HepG2 (cell line): ENCODE measurements at regions not wholly inside any gene's neighbourhood (a gene's known extent, or its start where the extent isn't known, plus 50 kb on each side); places are given as distances from the start of the nearest gene placed in this dataset.

Source experiments
- ATAC-seq: fragments of 200-7000 bp; cut with Tn5 transposase; 3 replicates; pipeline ENCODE4 v1.9.1; 2020; ENCODE audit warnings: mild to moderate bottlenecking, moderate library complexity
- BruUV-seq: library from RNA; stranded (reverse); fragments of 400-500 nt; replicated peaks from 2 replicates; lab custom pipeline; 2021; lab: Mats Ljungman, UMichigan
- CTCF ChIA-PET: fragments of 300-600 bp; formaldehyde crosslinking; extraction: SDS; loops from one replicate; lab custom pipeline; 2021; ENCODE audit warnings: low total read pairs, inconsistent platforms, low intra/inter-chr PET ratio; lab: Yijun Ruan, JAX
- POLR2A ChIA-PET: fragments of 350-600 bp; sonication (Branson Sonifier 250); formaldehyde crosslinking; loops from one replicate; lab custom pipeline; 2020; ENCODE audit warnings: antibody characterized with exemption, inconsistent platforms; lab: Yijun Ruan, JAX
- DNase-seq: peaks from one replicate; pipeline ENCODE4 v3.0.0-alpha.2; 2015; ENCODE audit warnings: low spot score
- FAIRE-seq: peaks from 3 replicates; lab custom pipeline; 2011; peaks lifted over from hg19 to GRCh38; lab: Jason Lieb, UNC
- H2AFZ ChIP-seq: one replicate; pipeline ENCODE4 v1.6.1; 2011; ENCODE audit warnings: low read length, inconsistent platforms
- H3K27ac ChIP-seq: fragments of 300-600 bp; 3 replicates; pipeline ENCODE4 v1.8.0; 2011; ENCODE audit warnings: mixed run types, mild to moderate bottlenecking, mixed read lengths, low read length, inconsistent platforms; ENCODE audit not compliant: insufficient read depth; ENCODE audit errors: extremely low read length
- H3K27me3 ChIP-seq, 2 experiments: fragments of 200-600 bp in 1 of 2; 2 replicates in 1 of 2; 3 replicates in 1 of 2; pipeline versions ENCODE4 v1.6.0 to v1.8.0; 2011; ENCODE audit warnings: low read length in 2 of 2, mild to moderate bottlenecking in 2 of 2, moderate library complexity in 2 of 2, inconsistent platforms in 1 of 2; ENCODE audit not compliant: insufficient read depth in 2 of 2, control insufficient read depth in 1 of 2
- H3K36me3 ChIP-seq, 2 experiments: fragments of 200-600 bp in 1 of 2; replicated peaks in 1 of 2; 2 replicates in 1 of 2; 3 replicates in 1 of 2; pipeline versions ENCODE4 v1.5.1 to v1.8.0; 2011; ENCODE audit warnings: low read length in 2 of 2, inconsistent platforms in 1 of 2; ENCODE audit not compliant: insufficient read depth in 2 of 2, control insufficient read depth in 1 of 2
- H3K4me1 ChIP-seq: 2 replicates; pipeline ENCODE4 v1.5.1; 2012; ENCODE audit warnings: low read length, inconsistent platforms; ENCODE audit not compliant: insufficient read depth
- H3K4me2 ChIP-seq: 2 replicates; pipeline ENCODE4 v1.6.0; 2011; ENCODE audit warnings: low read depth, low read length, inconsistent platforms
- H3K4me3 ChIP-seq, 3 experiments: fragments of 200-600 bp in 1 of 3; sonication (generic), shearing (Covaris generic) in 1 of 3; replicated peaks in 1 of 3; 2 replicates each; pipeline ENCODE4 v1.5.1; 2011 to 2016; ENCODE audit warnings: low read length in 3 of 3, inconsistent platforms in 2 of 3, low read depth in 2 of 3, mild to moderate bottlenecking in 2 of 3, control low read depth in 1 of 3, mixed read lengths in 1 of 3; ENCODE audit not compliant: insufficient read depth in 1 of 3
- H3K79me2 ChIP-seq: one replicate; pipeline ENCODE4 v1.6.1; 2011; ENCODE audit warnings: low read length, inconsistent platforms; ENCODE audit not compliant: insufficient read depth
- H3K9ac ChIP-seq: 2 replicates; pipeline ENCODE4 v1.6.0; 2011; ENCODE audit warnings: mild to moderate bottlenecking, low read depth, low read length, inconsistent platforms; ENCODE audit not compliant: insufficient read depth
- H3K9me3 ChIP-seq: 2 replicates; pipeline ENCODE4 v1.5.1; 2012; ENCODE audit warnings: mild to moderate bottlenecking, low read length
- H4K20me1 ChIP-seq: 2 replicates; pipeline ENCODE4 v1.6.0; 2011; ENCODE audit warnings: inconsistent platforms, mild to moderate bottlenecking, low read length, moderate library complexity; ENCODE audit not compliant: insufficient read depth
- CENPT ChIP-seq: sonication (generic); formaldehyde crosslinking; IDR thresholded peaks from 2 replicates; pipeline ENCODE4 v1.8.0; 2022; ENCODE audit warnings: low read depth, mild to moderate bottlenecking, moderate library complexity, missing genetic modification reagents
- HNRNPLL ChIP-seq: fragments of 200-400 bp; formaldehyde crosslinking; IDR thresholded peaks from 2 replicates; pipeline ENCODE4 v1.6.1; 2017; ENCODE audit warnings: mild to moderate bottlenecking, low read depth, low read length; ENCODE audit not compliant: poor library complexity, severe bottlenecking
- MED8 ChIP-seq: sonication (generic); formaldehyde crosslinking; IDR thresholded peaks from 2 replicates; pipeline ENCODE4 v1.8.1; 2023; ENCODE audit warnings: mild to moderate bottlenecking, missing genetic modification reagents; ENCODE audit not compliant: insufficient replicate concordance
- PHF20 ChIP-seq: sonication (generic); formaldehyde crosslinking; IDR thresholded peaks from 2 replicates; pipeline ENCODE4 v1.5.0; 2020; ENCODE audit warnings: mild to moderate bottlenecking, missing genetic modification reagents
- PLRG1 ChIP-seq: fragments of 450-650 bp; conservative IDR thresholded peaks from 2 replicates; pipeline ENCODE4 v1.6.1; 2016
- RBFOX2 ChIP-seq: fragments of 200-400 bp; formaldehyde crosslinking; IDR thresholded peaks from 2 replicates; pipeline ENCODE4 v1.6.1; 2017; ENCODE audit warnings: low read depth, mild to moderate bottlenecking, low read length
- TP53 ChIP-seq: sonication (generic); formaldehyde crosslinking; conservative IDR thresholded peaks from 2 replicates; pipeline ENCODE4 v1.4.0; 2020; ENCODE audit warnings: missing genetic modification reagents
- ZNF124 ChIP-seq: sonication (generic); formaldehyde crosslinking; IDR thresholded peaks from 2 replicates; pipeline ENCODE4 v1.4.0; 2020; ENCODE audit warnings: missing genetic modification reagents
- ZNF3 ChIP-seq: IDR thresholded peaks from 2 replicates; pipeline ENCODE4 v1.7.0; 2017; ENCODE audit warnings: inconsistent platforms
- ZNF383 ChIP-seq: sonication (generic); formaldehyde crosslinking; IDR thresholded peaks from 2 replicates; pipeline ENCODE4 v1.4.0; 2020; ENCODE audit warnings: missing genetic modification reagents, mild to moderate bottlenecking, borderline replicate concordance
- ZNF605 ChIP-seq: sonication (generic); formaldehyde crosslinking; IDR thresholded peaks from 2 replicates; pipeline ENCODE4 v1.8.0; 2022; ENCODE audit warnings: mild to moderate bottlenecking, missing genetic modification reagents
- ZNF660 ChIP-seq: sonication (generic); formaldehyde crosslinking; IDR thresholded peaks from 2 replicates; pipeline ENCODE4 v1.5.1; 2020; ENCODE audit warnings: mild to moderate bottlenecking, low read depth, missing genetic modification reagents, borderline replicate concordance
- ZNF781 ChIP-seq: sonication (generic); formaldehyde crosslinking; IDR thresholded peaks from 2 replicates; pipeline ENCODE4 v1.5.1; 2020; ENCODE audit warnings: borderline replicate concordance, mild to moderate bottlenecking, missing genetic modification reagents; ENCODE audit errors: not compliant biosample characterization
- ZSCAN12 ChIP-seq: sonication (generic); formaldehyde crosslinking; IDR thresholded peaks from 2 replicates; pipeline ENCODE4 v1.9.0; 2021; ENCODE audit warnings: mild to moderate bottlenecking, missing genetic modification reagents
- WGBS: methylation state at CpG from one replicate; pipeline ENCODE4 v1.1.6; 2017; ENCODE audit warnings: low lambda C conversion rate; 5-methylcytosine and 5-hydroxymethylcytosine counted together
- in situ Hi-C: cut with HindIII; loops from 2 replicates; pipeline ENCODE4 v1.10.0; 2017; ENCODE audit warnings: low pct_unique_long_range_greater_than_20kb; ENCODE audit not compliant: extremely low pct_ligation_motif_present
- intact Hi-C: fragments of 100-400 bp; cut with micrococcal nuclease; formaldehyde crosslinking; loops from one replicate; pipeline ENCODE4 v1.10.0; 2022; ENCODE audit not compliant: unreplicated experiment
- TF ChIP-seq, protein P1 (sequence below): sonication (generic); formaldehyde crosslinking; conservative IDR thresholded peaks from 2 replicates; pipeline ENCODE4 v1.8.0; 2022; ENCODE audit warnings: mild to moderate bottlenecking, moderate library complexity, missing genetic modification reagents
- TF ChIP-seq, protein P2 (sequence below): sonication (generic); formaldehyde crosslinking; IDR thresholded peaks from 2 replicates; pipeline ENCODE4 v1.8.0; 2022; ENCODE audit warnings: mild to moderate bottlenecking, missing genetic modification reagents

- in situ Hi-C loops (no loop called here), intact Hi-C loops (no loop called here)
- Histone ChIP-seq H3K79me2 (no peaks in the 10 kb centered on the region), H3K27me3 (peaks cover under 1 to 32% of the 10 kb centered on the region in 2 experiments; a peak in 3 of 5 replicates), H2AFZ (no peak overlapping the region), H3K4me3 (no peak overlapping the region), H3K27ac (no peak overlapping the region), H3K36me3 (no peaks in the 10 kb centered on the region), H3K4me2 (no peak overlapping the region), H3K4me1 (no peaks in the 10 kb centered on the region), H3K9ac (no peak overlapping the region), H4K20me1 (no peaks in the 10 kb centered on the region), H3K9me3 (no peaks in the 10 kb centered on the region)
- ATAC-seq (no peak), FAIRE-seq (no peak), DNase-seq (no peak)
- ChIA-PET CTCF (no interaction called here), POLR2A (no interaction called here)
- TF ChIP-seq, protein P1, sequence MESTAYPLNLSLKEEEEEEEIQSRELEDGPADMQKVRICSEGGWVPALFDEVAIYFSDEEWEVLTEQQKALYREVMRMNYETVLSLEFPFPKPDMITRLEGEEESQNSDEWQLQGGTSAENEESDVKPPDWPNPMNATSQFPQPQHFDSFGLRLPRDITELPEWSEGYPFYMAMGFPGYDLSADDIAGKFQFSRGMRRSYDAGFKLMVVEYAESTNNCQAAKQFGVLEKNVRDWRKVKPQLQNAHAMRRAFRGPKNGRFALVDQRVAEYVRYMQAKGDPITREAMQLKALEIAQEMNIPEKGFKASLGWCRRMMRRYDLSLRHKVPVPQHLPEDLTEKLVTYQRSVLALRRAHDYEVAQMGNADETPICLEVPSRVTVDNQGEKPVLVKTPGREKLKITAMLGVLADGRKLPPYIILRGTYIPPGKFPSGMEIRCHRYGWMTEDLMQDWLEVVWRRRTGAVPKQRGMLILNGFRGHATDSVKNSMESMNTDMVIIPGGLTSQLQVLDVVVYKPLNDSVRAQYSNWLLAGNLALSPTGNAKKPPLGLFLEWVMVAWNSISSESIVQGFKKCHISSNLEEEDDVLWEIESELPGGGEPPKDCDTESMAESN (CRISPR knock-in tag): no peak
- TF ChIP-seq RBFOX2: no peak
- 2% methylated on average over 7 of the region's 7 CpGs for WGBS
- BruUV-seq: no TSS peak
Observed at GRCh38 chr10:78115135-78115853, 81.6 kb downstream of the RPS24 start.

DNA sequence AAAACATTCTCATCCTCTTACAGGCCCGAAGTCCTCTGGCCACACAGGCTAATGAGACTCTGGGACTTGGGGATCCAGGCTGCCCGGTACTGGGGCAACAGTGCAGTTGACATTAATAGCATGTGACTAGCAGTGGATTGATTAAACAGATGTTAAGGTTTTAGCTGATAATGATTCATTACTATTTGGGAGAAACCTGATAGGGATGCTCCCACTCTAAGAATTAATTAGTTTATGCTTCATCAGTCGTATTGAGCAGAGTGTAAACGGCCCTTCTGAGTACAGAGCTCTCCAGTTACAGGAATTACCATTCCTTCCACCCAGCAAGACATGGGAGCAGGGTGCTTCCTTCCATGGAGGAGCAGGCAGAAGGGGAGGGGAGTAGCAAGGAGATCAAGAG is 82.7 kb downstream of the RPS24 start:
- BruUV-seq: no TSS peak
- Histone ChIP-seq H4K20me1 (no peaks in the 10 kb centered on the region), H3K36me3 (no peaks in the 10 kb centered on the region), H3K4me2 (no peak overlapping the region), H3K4me1 (no peaks in the 10 kb centered on the region), H3K4me3 (no peak overlapping the region), H3K9me3 (no peaks in the 10 kb centered on the region), H2AFZ (no peak overlapping the region), H3K9ac (no peak overlapping the region), H3K27me3 (peaks cover 0 to 32% of the 10 kb centered on the region in 2 experiments; a peak in 2 of 5 replicates), H3K79me2 (no peaks in the 10 kb centered on the region), H3K27ac (no peak overlapping the region)
- ChIA-PET POLR2A (no interaction called here), CTCF (no interaction called here)
- intact Hi-C loops: no loop called here
- in situ Hi-C loops: no loop called here
- DNase-seq (no peak), FAIRE-seq (no peak), ATAC-seq (no peak)
- WGBS: 21% methylated on average over 4 of the region's 4 CpGs
- no peak for TF ChIP-seq ZSCAN12 (CRISPR knock-in tag)
- no peak for TF ChIP-seq ZNF124
- TF ChIP-seq CENPT (CRISPR knock-in tag): no peak
- TF ChIP-seq, protein P2, sequence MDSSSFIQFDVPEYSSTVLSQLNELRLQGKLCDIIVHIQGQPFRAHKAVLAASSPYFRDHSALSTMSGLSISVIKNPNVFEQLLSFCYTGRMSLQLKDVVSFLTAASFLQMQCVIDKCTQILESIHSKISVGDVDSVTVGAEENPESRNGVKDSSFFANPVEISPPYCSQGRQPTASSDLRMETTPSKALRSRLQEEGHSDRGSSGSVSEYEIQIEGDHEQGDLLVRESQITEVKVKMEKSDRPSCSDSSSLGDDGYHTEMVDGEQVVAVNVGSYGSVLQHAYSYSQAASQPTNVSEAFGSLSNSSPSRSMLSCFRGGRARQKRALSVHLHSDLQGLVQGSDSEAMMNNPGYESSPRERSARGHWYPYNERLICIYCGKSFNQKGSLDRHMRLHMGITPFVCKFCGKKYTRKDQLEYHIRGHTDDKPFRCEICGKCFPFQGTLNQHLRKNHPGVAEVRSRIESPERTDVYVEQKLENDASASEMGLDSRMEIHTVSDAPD (CRISPR knock-in tag): no peak
- no peak for TF ChIP-seq ZNF383 (CRISPR knock-in tag)
- TF ChIP-seq HNRNPLL: no peak
- no peak for TF ChIP-seq ZNF605
- no peak for TF ChIP-seq PLRG1
- no peak for TF ChIP-seq PHF20
- TF ChIP-seq ZNF660: no peak
- TF ChIP-seq ZNF781 (CRISPR knock-in tag): no peak
- TF ChIP-seq ZNF3 (CRISPR knock-in tag): no peak
- TF ChIP-seq MED8 (CRISPR knock-in tag): no peak
- TF ChIP-seq TP53 (CRISPR knock-in tag): no peak
